ENCODE measurements at regions not wholly inside any gene's neighbourhood (a gene's known extent, or its start where the extent isn't known, plus 50 kb on each side); places are given as distances from the start of the nearest gene placed in this dataset.

DNA sequence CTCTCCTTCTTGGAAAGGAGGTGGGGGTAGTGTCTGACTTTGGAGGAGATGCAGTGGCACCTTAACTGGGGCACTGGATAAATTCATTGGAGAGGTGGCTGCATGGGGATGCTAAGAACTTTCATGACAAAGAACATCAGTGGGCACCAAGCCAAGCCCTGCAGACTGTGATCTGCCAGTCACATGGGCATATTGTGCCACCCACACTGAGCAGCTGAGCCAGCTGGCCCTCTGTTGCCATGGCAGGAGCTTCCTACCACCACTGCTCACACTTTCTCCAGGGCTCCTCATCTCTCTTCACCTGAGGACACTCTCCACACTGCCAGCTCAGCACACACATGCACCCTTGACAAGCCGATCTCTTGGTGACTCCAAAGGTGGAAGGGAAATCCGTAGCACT is 715.6 kb downstream of the QKI start:
- no peak for DNase-seq

DNA sequence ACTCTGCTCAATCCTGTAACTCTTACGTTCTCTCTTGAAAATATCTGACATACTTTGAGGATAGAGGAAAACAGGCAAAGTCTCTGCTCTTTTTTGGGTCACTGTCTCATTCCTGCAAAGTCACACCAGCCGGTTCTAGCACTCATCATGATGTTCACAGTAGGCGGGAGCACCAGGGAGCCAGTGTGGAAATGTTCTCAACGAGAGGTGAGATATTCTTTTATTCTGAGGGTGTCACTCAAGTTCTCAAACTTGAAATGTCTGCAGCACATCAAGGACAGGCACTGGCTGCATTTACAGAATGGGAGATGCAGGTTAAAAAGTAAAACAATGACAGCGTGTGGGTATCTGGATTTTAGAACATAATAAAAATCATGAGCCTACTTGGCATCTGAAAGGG is 714.7 kb downstream of the QKI start:
- no peak for DNase-seq

DNA sequence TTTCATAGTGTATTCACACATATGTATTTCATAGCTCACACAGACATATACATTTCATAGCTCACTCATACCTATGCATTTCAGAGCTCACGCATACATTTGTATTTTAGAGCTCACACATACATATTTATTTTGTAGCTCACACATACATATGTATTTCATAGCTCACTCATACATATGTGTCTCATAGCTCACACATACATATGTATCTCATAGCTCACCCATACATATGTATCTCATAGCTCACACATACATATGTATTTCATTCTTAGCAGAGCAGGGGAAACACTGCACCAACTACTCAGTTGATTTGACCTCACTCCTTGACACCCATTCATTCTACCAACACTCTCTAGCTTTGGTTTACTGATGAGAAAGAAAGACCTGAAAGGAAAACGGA is 713.6 kb downstream of the QKI start:
- DNase-seq, result no peak

DNA sequence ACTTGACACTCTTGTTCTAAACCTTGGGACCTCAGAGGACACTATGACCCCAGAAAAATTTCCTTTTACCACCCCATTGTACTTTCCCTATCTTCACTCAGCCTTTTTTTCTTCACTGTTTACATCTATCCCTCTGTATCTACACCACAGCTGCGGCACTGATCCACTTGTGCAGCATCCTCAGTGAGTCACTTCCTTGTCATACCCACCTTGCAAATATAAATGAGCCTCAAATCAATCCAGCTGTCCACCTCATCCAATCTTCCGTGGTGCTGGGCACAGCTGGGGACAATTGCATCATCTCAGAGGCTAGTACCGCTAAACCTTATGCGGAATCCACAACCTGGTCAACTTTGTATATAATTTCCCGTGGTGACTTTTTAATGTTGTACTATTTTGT is 710.5 kb downstream of the QKI start:
- no peak for DNase-seq

DNA sequence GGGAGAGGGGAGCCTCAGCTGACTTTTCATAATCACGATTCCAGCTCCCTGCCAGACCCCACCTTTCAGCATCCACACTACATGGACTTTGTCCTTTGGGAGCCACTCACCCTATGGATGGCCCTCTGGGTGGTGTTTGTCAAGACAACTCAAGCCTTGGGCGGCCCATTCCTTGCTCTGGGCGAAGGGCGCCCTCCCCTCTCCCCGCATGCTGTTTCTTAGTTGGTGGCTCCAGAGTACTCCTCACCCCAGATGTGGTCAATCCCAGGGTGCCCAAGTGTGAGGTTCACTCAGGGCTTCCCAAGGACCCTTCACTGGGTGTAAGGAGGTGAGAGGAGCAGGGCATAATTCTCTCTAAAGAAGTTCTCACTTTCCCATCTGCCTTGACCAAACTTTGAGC is 710.0 kb downstream of the QKI start:
- DNase-seq, result no peak

DNA sequence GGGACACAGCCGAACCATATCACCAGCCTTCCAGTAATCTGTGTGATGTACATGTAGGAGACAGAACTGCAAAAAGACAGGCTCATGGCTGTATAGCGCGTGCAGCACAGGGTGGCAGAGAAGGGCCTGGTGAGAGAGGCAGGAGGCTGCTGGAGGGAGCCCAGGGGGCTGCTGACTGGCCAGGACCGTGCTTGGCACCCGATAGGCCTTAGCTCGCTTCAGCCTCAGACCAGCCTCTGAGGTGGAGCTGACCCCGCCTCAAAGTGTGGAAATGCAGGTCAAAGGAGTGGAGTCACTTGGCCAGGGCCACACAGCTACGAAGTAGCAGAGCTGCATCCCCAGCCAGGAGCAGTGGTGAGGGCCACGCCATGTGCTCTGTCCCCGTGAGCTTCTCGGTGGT is 707.6 kb downstream of the QKI start:
- no peak for DNase-seq

DNA sequence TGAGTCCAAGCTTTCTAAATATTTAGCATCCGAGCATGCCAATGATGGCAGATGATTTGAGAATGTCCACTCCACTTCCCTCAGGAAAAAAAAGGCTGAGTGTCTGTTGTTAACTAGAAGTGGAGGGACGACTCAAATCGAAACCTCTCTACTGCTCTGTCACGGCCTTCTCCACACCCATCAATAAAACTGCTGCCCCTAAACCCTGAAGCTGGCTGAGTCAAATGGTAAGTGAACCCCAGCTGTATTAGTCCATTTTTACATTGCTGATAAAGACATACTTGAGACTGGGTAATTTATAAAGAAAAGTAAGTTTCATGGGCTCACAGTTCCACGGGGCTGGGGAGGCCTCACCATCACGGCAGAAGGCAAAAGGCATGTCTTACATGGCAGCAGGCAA is 707.0 kb downstream of the QKI start:
- no peak for DNase-seq

DNA sequence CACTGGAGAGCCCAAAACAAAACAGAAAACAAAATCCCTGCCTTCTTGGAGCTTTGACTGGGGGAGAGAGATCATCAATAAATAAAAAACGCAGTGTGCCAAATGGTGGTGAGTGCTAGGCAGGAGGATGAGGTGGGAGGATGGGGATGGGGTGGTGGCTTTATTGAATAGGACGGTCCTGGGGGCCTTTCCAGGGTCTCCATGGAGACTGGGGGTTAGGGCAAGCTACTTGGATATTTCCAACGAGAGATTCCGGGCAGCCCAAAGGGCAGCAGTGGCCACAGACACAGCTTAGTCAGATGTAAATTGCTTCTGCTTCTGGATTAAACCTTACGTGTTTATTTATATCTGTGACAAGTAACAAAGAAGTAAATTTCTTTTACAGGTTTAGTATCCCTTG is 700.1 kb downstream of the QKI start:
- DNase-seq, result no peak

DNA sequence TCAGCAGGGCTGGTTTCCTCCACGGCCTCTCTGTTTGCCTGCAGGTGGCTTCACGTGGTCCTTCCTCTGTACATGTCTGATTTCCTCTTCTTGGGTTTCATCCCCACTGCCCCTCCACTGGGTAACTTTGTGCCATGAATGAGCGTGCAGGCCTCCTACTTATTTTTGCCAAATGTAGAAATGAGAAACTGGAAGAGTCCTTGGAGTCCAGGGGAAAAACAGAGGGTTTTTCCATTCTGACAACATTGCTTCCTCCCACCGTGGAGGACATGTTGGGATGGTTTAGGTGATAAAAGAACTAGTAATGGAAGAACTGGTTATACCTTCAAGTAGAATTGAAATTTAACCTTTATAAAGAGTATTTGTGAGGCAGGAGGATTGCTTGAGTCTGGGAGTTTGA is 699.5 kb downstream of the QKI start:
- DNase-seq, result no peak

DNA sequence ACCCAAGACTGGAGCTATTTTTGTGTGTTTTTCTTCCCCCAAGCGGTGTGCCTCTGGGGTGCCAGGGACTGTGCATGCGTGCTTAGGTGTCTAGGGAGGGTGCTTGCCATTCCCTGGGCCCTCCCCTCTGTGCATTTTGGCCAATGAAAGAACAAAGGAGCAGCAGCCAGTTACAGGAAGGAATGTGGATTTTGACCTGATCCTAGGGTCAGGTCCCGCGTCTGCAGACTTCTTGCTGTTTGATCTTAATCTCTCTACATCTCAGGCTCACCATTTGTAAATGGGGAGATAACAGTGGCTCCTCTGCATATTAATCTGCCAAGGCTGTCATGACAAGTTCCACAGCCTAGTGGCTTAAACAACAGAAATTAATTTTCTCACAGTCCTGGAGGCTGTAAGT is 699.1 kb downstream of the QKI start:
- no peak for DNase-seq

DNA sequence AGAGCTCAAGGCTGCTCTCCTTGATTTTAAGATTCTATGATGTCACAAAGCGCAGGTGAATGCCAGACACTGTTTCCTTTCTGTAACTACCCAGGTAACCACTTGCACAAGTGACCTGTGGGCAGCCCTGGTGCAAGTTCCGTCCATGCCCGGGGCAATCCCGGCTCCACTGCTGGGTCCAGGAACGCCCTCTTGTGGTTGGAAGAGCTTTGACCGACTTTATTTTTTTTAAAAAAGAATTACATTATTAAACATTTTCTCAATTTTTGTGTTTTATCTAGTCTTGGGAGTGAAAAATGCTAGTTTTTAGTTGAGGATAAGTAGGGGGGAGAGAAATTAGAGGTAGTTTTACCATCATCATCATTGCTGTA is 695.2 kb downstream of the QKI start:
- DNase-seq, result no peak

DNA sequence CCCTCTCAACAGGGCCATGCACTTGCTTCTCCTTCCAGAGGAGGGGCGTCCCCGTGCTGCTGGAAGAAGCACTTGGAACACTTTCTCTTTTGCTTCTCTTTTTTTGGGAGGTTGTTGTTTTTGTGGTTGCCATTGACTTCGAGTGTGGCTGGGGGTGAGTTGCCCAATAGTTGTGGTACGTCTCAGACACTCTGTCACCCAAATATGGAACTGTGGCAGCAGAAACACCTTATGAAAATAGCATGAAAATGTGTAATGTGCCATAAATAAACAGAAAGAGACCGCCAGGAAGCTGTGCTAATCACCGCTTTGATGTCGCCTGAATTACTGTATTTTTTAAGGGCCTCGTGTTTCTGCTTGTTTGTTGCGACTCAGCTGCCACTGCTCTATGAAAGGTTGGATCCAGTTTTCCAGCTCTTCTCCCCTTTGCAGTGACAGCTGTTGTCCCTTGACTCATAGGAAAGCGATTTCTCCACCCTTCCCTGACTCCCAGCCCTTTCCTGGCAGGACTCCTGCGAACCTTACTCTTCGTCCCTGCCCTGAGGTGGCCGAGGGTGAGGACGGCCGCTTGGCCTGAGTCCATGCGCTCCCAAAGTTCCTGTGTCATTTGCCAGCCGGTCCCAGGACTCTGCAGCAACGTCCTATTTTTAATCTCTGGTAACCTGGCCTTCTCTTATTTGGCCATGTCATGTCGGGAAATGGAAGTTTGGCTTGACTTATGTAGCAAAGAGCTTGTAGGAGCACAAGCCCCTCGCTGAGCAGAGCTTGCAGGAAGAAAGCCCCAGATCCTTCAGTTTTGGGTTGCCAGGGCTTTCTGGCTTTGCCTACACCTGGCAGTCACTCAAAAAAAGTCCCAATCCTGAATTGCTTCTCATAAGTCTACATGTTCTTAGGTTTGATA is 694.6 kb downstream of the QKI start:
- no peak for DNase-seq

DNA sequence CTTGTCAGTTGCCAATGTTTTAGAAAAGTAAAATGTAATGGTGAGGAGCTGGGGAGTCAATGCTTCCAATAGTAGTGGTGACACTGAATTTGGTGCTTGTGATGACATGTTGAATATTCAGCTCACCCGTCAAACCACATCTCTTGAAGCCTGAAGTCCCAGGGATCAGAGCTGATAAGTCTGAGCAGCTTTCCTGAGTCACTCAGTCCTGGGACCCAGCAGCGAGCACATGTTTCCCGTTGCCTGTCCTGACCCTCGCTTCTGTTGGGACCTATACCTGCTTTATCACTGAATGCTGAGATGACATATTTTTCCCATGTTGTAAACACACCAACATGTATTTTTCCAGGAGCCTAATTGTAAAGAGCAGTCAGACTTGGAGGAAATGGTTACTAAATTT is 693.6 kb downstream of the QKI start:
- DNase-seq, result no peak

DNA sequence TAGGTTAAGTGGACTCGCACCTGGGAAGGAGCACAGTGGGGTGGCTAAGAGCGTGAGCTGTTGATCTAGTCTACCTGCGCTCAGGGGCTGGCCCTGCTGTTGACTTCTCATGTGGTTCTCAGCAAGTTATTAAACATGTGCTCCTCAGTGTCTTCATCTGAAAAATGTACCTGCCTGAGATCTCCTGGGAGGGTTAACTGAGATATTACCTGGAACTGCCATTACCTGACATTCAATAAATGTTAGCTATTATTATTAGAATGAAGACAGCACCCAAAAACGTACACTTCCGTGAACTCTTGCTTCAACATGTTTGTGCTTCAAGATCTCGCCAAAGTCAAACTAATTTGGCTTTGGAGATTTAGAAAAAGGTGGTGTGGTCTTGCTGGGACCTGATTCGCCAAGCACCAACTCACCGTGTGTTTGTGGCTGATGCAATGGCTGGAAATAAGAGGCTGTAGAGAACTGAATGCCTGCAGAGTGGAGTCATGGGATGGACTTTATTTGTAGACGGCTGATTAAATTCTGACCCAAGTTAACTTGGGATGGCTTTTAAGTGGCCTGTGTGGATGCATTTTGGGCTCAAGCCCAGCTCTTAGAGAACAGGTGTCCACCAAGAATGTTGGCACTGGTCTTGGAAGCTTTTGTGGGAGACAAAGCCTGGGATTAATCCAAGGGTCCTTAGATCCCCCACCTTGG is 692.9 kb downstream of the QKI start:
- DNase-seq, result no peak

DNA sequence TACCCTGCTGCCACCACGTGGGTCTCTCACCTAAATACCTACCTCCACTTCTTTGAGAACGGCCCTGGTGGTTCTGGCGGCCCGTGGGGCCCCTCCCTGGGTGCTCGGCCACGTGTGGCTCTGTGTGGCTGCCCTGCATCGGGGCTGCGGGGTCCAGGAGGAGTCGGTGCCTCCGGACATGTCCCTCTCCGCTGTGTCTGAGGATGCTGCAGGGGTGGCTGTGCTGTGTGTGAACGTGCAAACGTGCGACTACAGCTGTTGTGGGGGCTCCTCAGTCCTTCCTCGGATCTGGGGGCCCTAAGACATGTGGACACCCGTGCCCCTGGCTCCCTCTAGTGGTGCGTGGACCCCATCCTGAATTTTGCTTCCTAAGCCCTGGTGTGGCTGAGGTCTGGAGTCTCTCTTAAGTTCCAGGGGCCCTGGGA is 691.8 kb downstream of the QKI start:
- DNase-seq, result no peak

DNA sequence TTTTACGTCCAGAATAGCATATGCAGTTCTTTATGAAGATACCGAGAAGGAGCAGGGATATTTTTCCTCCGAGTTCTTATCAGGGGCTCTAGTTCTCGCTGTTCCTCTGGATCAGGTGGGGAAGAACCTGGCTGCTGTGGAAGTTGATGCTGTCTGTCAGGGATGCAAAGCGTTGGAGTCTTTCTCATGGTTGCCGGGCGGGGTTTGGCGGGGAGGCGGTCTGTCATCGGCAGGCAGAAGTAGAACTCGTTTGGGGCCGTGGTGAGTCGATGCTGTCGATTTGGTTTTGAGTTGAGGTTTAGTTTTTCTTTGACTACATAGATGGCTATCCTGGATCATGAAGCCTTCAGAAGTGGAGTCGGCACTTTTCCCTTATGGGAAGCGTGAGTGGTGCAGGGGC is 691.2 kb downstream of the QKI start:
- no peak for DNase-seq

DNA sequence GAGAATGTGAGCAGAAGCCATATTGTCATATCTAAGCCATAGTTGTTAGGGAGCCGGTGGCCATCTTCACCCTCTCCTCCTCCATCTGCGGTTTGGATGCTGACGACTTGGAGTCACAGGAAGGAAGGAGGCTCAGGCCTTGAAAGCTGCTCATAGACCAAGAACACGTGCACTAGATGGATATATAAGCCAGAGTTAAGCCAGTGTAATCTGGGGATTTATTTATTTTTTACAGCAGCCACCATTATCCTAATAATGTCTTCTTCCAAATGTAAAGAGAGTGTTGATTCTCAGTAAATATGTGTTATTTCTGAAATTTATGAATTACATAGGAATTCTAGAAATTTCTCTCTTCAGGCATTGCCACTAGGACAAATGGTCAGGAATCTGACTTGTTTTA is 689.9 kb downstream of the QKI start:
- DNase-seq, result no peak

DNA sequence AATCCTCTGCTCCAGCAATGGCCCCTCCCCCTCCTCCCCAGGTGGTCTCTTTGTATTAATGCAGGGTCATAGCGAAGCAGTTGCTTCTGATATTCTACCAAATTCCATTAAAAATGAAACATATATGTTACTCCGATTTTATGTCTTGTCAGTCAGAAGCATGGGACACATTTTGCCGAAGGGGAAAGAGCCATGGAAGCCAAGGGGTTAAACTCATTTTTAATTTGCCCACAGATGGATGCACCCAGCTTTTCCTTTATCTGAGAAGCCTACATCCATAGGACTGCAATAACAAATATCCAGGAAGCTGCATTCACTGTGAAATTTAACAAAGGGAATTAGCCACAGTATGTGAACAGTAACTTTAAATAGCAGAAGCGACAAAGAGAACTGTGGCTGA is 688.2 kb downstream of the QKI start:
- DNase-seq, result no peak

DNA sequence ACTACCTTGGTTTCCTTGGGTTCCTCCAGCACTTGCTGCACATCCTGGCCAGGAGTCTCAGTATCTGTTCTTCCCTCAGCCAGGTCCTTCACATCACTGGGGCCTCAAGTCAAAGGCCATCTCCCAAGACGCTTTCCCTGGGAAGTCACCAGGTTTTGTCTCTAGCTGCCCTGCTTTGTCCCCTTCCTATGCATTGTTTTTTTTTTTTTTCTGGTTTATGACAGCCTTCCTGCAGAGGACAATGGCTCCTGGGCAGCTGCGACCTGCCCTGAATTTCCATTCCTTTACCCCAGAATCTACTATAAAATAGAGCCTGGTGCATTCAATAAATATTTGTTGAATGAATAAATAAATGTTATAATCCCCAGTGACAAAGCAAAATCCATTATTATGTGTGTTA is 687.3 kb downstream of the QKI start:
- no peak for DNase-seq

DNA sequence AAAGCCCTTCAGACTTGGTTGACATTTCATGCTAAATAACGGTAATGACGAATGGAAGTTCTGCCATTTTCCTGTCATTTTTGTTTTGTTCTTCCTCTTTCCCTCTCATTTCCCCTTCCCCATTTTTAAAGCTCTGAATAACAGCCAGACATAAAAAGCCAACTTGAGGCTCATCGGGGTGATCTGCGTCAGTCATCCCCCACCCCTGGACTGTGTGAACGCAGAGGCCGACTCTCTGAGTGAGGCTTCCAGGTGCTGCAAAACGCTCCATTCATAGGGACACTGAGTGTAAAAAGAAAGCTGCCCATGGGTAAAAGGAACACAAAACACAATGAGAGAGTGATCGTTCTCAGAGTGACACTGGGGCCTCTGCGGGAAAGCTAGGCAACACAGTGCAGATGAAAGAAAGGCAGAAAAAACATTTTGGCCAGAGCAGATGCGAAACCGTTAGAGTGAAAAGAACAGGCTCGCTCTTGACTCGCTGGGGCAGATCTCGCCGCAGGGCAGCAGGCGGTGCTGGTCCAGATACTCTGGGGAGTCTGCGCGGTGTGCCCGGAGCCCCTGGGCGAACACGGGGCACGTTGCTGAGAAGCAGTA is 684.8 kb downstream of the QKI start:
- DNase-seq, result no peak

DNA sequence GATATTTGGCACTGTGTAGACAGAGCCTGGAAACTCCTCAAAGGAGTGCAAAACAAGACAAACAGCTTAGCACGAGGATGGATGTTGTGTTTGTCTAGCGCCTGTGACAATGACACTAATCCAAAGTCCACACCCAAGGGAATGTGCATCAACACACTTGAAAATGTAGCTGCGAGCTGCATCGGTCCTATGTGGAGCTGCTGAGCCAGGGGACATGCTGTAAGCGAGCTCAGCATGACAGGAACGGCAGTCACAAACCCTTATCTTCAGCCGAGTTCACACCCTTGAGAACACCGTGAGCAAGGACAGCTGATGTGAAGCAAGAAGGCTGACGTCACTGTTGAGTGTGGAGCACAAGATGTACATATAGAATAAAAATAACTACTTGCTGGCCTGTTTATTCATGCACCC is 684.3 kb downstream of the QKI start:
- DNase-seq, result no peak

DNA sequence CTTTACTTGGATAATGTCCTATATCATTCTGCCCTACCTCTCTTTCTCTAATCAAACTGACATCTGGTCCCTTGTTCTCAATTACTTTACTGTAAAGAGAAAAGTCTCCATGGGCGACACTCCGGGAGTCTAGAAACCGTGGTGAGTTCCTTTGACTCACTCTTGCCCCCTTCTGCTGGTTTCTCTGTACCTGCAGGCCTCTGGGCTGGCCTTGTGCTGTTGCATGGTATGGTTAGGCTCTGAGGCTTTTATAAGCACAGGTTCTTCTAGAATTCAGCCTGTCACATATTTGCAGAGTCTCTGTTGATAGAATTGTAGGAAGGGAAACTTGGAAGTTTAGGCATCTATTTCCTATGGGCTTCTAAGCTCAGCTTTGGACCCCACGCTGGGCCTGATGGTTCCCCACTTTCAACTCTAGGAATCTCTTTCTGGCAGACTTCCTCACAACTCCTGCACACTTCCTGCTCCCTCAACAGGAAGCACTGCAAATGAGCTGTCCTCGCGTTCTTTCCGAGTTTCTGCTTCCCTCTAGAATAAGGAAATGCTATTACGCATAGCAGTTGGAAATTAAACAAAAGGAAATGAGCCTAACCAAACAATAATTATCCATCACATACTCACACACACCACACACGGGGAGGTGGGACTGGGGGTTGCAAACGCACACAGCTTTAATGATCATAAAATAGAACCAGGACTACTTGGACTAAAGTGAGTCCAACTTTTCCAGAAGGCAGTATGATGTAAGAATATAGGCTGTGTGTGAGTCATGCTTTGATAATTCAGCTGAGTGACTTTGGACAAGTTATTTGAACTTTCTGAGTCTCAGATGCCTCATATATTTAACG is 683.3 kb downstream of the QKI start:
- DNase-seq, result peak; percentile 8

DNA sequence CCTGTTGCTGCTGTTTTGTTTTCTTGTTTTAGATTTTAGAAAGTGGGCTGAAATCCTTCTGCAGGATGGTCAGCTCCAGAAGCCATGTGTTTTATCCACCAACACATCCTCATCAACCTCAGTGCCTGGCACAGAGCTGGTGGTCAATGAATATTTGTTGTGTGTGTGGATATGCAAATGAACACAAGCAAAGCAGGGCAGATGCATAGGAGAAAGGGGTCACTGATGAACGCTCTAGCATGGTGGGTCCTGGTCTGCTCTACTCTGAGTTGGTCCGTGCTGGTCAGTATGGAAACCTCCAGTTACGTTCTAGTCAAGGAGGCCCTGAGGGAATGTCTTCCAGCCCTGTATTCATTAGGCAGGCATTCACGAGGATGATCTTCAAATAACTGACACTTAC is 682.5 kb downstream of the QKI start:
- DNase-seq, result no peak
